ENCODE measurements at regions not wholly inside any gene's neighbourhood (a gene's known extent, or its start where the extent isn't known, plus 50 kb on each side); places are given as distances from the start of the nearest gene placed in this dataset.

GRCh38 chr5:155087036-155087435 is 73.5 kb downstream of the KIF4B start:
- TF ChIP-seq CTCF (IDR thresholded peaks at IDR 0.05) (no peak), POLR2A (IDR thresholded peaks at IDR 0.05) (no peak)
